Nephron (organoid): ENCODE measurements at regions not wholly inside any gene's neighbourhood (a gene's known extent, or its start where the extent isn't known, plus 50 kb on each side); places are given as distances from the start of the nearest gene placed in this dataset.

ENCODE experiments used
- H3K27ac Mint-ChIP-seq, 3 experiments: 2 replicates each; pipeline ENCODE4 v1.8.0; 2020; ENCODE audit warnings: mixed read lengths in 3 of 3, mild to moderate bottlenecking in 2 of 3, moderate library complexity in 1 of 3
- H3K27me3 Mint-ChIP-seq: 2 replicates; pipeline ENCODE4 v1.8.0; 2021; ENCODE audit warnings: low read depth, mild to moderate bottlenecking, moderate library complexity, mixed read lengths
- H3K36me3 Mint-ChIP-seq: 2 replicates; pipeline ENCODE4 v1.8.0; 2020; ENCODE audit warnings: low read depth, mixed read lengths
- H3K4me1 Mint-ChIP-seq: 2 replicates; pipeline ENCODE4 v1.8.0; 2020; ENCODE audit warnings: mixed read lengths
- H3K4me3 Mint-ChIP-seq, 3 experiments: 2 replicates each; pipeline ENCODE4 v1.8.0; 2020; ENCODE audit warnings: mild to moderate bottlenecking in 3 of 3, mixed read lengths in 3 of 3, moderate library complexity in 2 of 3
- H3K9me3 Mint-ChIP-seq: 2 replicates; pipeline ENCODE4 v1.8.0; 2020; ENCODE audit warnings: mixed read lengths
- TF ChIP-seq, protein P1 (sequence below), 3 experiments: fragments of 200-600 bp; sonication (generic); IDR thresholded peaks; one replicate each; pipeline ENCODE4 v1.5.0; 2021; ENCODE audit warnings: antibody characterized with exemption in 3 of 3; ENCODE audit not compliant: unreplicated experiment in 3 of 3

DNA sequence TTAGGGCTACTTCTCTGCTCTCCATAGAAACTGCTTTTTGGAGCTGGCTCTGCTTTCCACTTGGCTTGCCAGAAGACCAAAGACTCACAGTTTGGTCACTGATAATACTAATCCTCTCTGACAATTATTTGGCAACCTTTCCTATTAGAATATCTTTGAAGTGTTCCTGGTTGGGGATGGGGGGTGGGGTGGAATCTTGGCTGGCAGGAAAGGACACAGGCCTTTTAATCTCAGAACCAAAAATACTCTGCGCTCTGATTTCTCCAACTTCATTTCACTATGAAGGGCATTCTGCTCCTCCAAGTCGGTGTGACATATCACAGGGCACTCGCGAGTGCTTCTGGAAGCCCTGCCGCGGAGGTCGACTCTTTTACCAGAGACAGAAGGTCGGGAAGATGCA lies 1329.0 kb upstream of the WWC1 start:
- Mint-ChIP-seq H3K9me3 (peaks cover 6% of the 10 kb centered on the region), H3K27ac (peak overlapping the region in 1 of 3 experiments; percentile 37), H3K36me3 (no peaks in the 10 kb centered on the region), H3K4me1 (peaks cover 9% of the 10 kb centered on the region), H3K27me3 (peaks cover 4% of the 10 kb centered on the region), H3K4me3 (no peak overlapping the region)
- TF ChIP-seq, protein P1, sequence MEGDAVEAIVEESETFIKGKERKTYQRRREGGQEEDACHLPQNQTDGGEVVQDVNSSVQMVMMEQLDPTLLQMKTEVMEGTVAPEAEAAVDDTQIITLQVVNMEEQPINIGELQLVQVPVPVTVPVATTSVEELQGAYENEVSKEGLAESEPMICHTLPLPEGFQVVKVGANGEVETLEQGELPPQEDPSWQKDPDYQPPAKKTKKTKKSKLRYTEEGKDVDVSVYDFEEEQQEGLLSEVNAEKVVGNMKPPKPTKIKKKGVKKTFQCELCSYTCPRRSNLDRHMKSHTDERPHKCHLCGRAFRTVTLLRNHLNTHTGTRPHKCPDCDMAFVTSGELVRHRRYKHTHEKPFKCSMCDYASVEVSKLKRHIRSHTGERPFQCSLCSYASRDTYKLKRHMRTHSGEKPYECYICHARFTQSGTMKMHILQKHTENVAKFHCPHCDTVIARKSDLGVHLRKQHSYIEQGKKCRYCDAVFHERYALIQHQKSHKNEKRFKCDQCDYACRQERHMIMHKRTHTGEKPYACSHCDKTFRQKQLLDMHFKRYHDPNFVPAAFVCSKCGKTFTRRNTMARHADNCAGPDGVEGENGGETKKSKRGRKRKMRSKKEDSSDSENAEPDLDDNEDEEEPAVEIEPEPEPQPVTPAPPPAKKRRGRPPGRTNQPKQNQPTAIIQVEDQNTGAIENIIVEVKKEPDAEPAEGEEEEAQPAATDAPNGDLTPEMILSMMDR (IDR thresholded peaks at IDR 0.05; ENCODE audit: unreplicated experiment in 3 of 3): no peak

DNA sequence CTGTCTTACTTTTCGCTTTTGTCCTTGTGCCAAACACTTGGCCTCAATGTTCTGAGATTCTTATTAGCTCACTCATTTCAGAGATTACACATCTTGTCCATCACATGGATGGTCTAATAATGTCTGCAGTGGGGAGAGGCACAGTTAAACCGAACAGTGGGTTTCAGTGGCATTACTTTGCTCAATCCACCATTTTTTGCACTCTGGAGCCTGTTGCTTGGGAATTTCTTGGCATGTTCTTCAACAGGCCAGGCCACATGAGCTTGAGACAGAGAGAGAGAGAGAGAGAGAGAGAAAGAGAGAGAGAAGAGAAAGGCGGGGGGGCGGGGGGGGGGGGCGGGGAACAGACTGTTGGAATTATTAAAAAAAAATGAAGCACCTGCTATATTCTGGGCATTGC lies 1327.8 kb upstream of the WWC1 start:
- H3K4me1 Mint-ChIP-seq: peaks cover 9% of the 10 kb centered on the region
- H3K4me3 Mint-ChIP-seq: no peak overlapping the region
- no peaks in the 10 kb centered on the region for H3K36me3 Mint-ChIP-seq
- peaks cover 4% of the 10 kb centered on the region for H3K27me3 Mint-ChIP-seq
- TF ChIP-seq, protein P1 (IDR thresholded peaks at IDR 0.05; ENCODE audit: unreplicated experiment in 3 of 3): no peak
- peaks cover 6% of the 10 kb centered on the region for H3K9me3 Mint-ChIP-seq
- no peak overlapping the region for H3K27ac Mint-ChIP-seq

DNA sequence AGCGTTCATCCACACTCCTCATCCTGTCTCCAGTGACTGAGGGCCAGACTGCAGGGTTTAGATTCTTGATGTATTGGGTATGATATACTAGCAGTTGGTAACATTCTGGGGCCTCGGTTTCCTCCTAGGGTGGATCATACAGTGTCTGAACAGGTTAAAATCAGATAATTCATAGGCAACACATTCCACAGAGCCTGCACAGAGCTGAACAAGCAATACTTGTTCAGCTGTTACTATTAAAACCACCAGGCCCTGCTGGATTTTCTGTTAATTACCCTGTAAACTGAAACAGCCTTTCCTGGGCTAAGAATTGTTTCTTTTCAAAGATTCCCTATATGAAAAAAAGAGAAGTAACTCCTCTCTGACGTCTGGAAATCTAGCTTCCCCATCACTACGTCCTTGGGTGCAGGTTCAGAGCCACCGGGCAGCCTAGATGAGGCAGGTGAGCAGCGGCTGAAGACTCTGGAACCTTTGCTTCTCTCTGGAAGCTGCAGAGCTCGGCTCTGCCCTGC lies 1313.5 kb upstream of the WWC1 start:
- TF ChIP-seq, protein P1 (IDR thresholded peaks at IDR 0.05; ENCODE audit: unreplicated experiment in 3 of 3): no peak
- Mint-ChIP-seq H3K4me1 (peaks cover 6% of the 10 kb centered on the region), H3K4me3 (peak overlapping the region; percentile 84 to 93 (median 88)), H3K36me3 (no peaks in the 10 kb centered on the region), H3K27ac (peak overlapping the region in 2 of 3 experiments; percentile 55 to 67), H3K27me3 (peaks cover 52% of the 10 kb centered on the region), H3K9me3 (no peaks in the 10 kb centered on the region)

DNA sequence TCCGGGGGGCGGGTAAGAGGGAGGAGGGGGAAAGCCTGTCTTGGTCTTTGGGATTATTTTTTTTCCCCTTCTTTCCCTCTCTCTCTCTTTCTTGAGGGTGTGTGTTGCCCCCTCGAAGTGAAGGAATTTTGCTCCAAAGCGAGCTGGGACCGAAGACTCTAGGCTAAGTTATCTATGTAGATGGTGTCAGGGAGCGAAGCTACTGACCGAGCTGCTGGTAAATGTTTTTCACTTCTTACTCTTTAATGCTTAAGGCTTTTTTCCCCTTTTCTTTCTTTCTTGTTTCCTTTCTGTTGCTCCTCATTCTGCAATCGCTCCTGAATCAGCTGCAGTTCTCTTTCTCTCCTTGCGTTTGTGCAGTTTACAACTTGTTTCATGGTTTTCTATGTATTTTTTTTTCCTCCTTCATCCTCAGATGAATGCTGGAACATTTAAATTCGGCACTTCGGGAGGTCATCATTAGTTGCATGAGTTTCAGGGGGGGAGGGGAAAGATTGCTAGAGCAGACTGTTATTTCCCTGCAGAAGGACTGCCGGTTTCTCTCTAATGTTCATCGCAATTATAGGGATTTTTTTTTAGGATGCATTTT lies 1312.0 kb upstream of the WWC1 start:
- peak overlapping the region; percentile 84 to 93 (median 88) for H3K4me3 Mint-ChIP-seq
- H3K27ac Mint-ChIP-seq: peak overlapping the region in 2 of 3 experiments; percentile 64 to 67
- H3K27me3 Mint-ChIP-seq: peaks cover 44% of the 10 kb centered on the region
- TF ChIP-seq, protein P1 (IDR thresholded peaks at IDR 0.05; ENCODE audit: unreplicated experiment in 3 of 3): no peak
- H3K9me3 Mint-ChIP-seq: no peaks in the 10 kb centered on the region
- peaks cover 13% of the 10 kb centered on the region for H3K4me1 Mint-ChIP-seq
- no peaks in the 10 kb centered on the region for H3K36me3 Mint-ChIP-seq

DNA sequence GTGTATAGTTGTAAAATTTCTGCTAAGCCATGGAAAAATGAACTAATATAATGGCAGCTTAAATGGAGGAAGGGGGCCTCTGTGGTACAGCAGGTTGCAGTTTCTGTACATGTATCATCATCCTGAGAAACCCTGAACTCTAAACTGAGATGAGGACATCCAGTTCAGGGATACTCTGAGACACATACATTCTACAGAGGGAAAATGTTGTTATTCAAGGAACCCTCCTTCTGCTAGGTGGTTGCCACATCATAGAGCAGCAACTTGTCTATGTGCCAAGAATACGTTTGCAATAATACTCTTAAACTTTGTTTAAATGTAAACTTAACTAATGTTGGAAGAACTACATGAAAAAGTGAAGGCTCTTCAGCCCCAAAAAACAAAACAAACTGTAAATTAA lies 1310.8 kb upstream of the WWC1 start:
- H3K27me3 Mint-ChIP-seq: peaks cover 42% of the 10 kb centered on the region
- H3K9me3 Mint-ChIP-seq: no peaks in the 10 kb centered on the region
- TF ChIP-seq, protein P1 (IDR thresholded peaks at IDR 0.05; ENCODE audit: unreplicated experiment in 3 of 3): no peak

DNA sequence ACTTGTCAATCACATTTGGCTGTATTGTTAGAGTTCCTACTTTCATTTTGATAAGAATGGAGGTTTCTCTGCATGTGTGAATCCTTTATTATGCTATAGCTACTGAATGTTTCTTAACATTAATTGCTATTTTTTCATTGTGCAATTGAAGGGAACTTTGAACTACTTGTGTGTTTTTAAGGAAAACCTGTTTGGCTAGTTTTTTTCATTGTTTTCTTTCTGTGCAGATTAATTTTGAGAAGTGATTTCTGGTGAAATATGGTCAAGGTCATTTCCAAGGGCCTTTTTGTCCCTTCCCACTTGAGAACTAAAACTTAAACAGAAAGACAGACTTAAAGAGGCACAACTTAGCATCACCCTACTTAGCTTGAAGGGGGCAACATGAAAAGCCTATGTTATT lies 1309.2 kb upstream of the WWC1 start:
- TF ChIP-seq, protein P1 (IDR thresholded peaks at IDR 0.05; ENCODE audit: unreplicated experiment in 3 of 3): no peak
- H3K4me3 Mint-ChIP-seq: peak overlapping the region in 1 of 3 experiments; percentile 50
- H3K9me3 Mint-ChIP-seq: no peaks in the 10 kb centered on the region
- no peak overlapping the region for H3K27ac Mint-ChIP-seq
- peaks cover 13% of the 10 kb centered on the region for H3K4me1 Mint-ChIP-seq
- H3K36me3 Mint-ChIP-seq: no peaks in the 10 kb centered on the region
- peaks cover 35% of the 10 kb centered on the region for H3K27me3 Mint-ChIP-seq

More for the DNA sequence above, 1310.8 kb upstream of the WWC1 start:
- Mint-ChIP-seq H3K27ac (no peak overlapping the region), H3K4me3 (peak overlapping the region; percentile 64 to 93 (median 88)), H3K36me3 (no peaks in the 10 kb centered on the region), H3K4me1 (peaks cover 13% of the 10 kb centered on the region)
